DND-41 (cell line): ENCODE measurements at regions not wholly inside any gene's neighbourhood (a gene's known extent, or its start where the extent isn't known, plus 50 kb on each side); places are given as distances from the start of the nearest gene placed in this dataset.

Experiments
- ATAC-seq: fragments of 200-7000 bp; cut with Tn5 transposase; 3 replicates; pipeline ENCODE4 v1.9.1; 2021; ENCODE audit warnings: low read depth; ENCODE audit not compliant: insufficient read depth
- DNase-seq: peaks from one replicate; pipeline ENCODE4 v3.0.0-alpha.2; 2020
- H2AFZ ChIP-seq: 2 replicates; pipeline ENCODE4 v1.6.0; 2012; ENCODE audit warnings: low read depth, low read length
- H3K27ac ChIP-seq: 2 replicates; pipeline ENCODE4 v1.5.1; 2012; ENCODE audit warnings: low read length, inconsistent platforms
- H3K27me3 ChIP-seq: fragments of 200-600 bp; sonication (generic); 2 replicates; pipeline ENCODE4 v1.6.0; 2012; ENCODE audit warnings: low read length, mild to moderate bottlenecking, inconsistent platforms; ENCODE audit not compliant: insufficient read depth, poor library complexity
- H3K36me3 ChIP-seq: 2 replicates; pipeline ENCODE4 v1.5.1; 2012; ENCODE audit warnings: low read length, inconsistent platforms; ENCODE audit not compliant: insufficient read depth
- H3K4me1 ChIP-seq: 2 replicates; pipeline ENCODE4 v1.5.1; 2012; ENCODE audit warnings: mild to moderate bottlenecking, low read length; ENCODE audit not compliant: insufficient read depth
- H3K4me2 ChIP-seq: 2 replicates; pipeline ENCODE4 v1.6.0; 2012; ENCODE audit warnings: mild to moderate bottlenecking, moderate library complexity, low read length, inconsistent platforms; ENCODE audit not compliant: insufficient read depth
- H3K4me3 ChIP-seq, 2 experiments: fragments of 200-600 bp in 1 of 2; shearing (Covaris generic) in 1 of 2; 2 replicates each; pipeline ENCODE4 v1.5.1; 2012 to 2016; ENCODE audit warnings: inconsistent platforms in 2 of 2, low read length in 2 of 2, mild to moderate bottlenecking in 2 of 2, low read depth in 1 of 2, moderate library complexity in 1 of 2
- H3K79me2 ChIP-seq: 2 replicates; pipeline ENCODE4 v1.6.0; 2012; ENCODE audit warnings: low read length, inconsistent platforms; ENCODE audit not compliant: insufficient read depth
- H3K9ac ChIP-seq: 2 replicates; pipeline ENCODE4 v1.6.0; 2012; ENCODE audit warnings: low read depth, mild to moderate bottlenecking, inconsistent platforms, low read length, moderate library complexity
- H3K9me3 ChIP-seq: 2 replicates; pipeline ENCODE4 v1.5.1; 2012; ENCODE audit warnings: low read length, moderate library complexity, mild to moderate bottlenecking, inconsistent platforms; ENCODE audit not compliant: insufficient read depth, severe bottlenecking
- H4K20me1 ChIP-seq: 2 replicates; pipeline ENCODE4 v1.6.0; 2012; ENCODE audit warnings: low read length; ENCODE audit not compliant: insufficient read depth
- EZH2 ChIP-seq: IDR thresholded peaks from 3 replicates; pipeline ENCODE4 v1.6.1; 2012; ENCODE audit warnings: borderline replicate concordance, low read depth, mild to moderate bottlenecking, moderate library complexity, low read length, inconsistent platforms; ENCODE audit not compliant: severe bottlenecking
- TF ChIP-seq, protein P1 (sequence below): IDR thresholded peaks from 2 replicates; pipeline ENCODE4 v1.5.1; 2012; ENCODE audit warnings: borderline replicate concordance, low read length, moderate library complexity, mild to moderate bottlenecking; ENCODE audit not compliant: poor library complexity, severe bottlenecking; ENCODE audit errors: extremely low read depth

DNA sequence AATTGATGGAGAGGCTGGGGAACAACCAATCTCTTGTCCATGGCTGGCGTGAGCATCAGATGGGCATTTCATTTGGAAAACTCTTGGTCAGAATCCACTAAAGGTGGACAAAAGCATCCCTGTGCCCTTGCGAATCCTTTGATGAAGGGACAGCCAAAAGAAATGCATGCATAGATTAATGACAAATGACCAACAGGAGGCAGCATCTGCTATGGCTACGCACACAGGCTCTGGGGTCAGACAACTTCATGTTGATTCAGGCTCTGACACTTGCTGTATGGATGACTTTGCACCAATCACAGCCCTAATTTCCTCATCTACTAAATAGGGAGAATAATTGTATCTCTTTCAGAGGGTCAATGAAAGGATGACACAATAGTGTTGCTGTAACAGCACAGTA lies 117.5 kb downstream of the ASCL4 start:
- Histone ChIP-seq H3K79me2 (no peaks in the 10 kb centered on the region), H3K27ac (no peak overlapping the region), H3K27me3 (peaks cover 8% of the 10 kb centered on the region), H3K36me3 (no peaks in the 10 kb centered on the region), H3K4me2 (no peak overlapping the region), H3K4me1 (no peaks in the 10 kb centered on the region), H3K9me3 (no peaks in the 10 kb centered on the region), H3K9ac (no peak overlapping the region), H4K20me1 (no peaks in the 10 kb centered on the region), H3K4me3 (no peak overlapping the region), H2AFZ (no peak overlapping the region)
- no peak for DNase-seq
- no peak for ATAC-seq
- no peak for TF ChIP-seq EZH2
- TF ChIP-seq, protein P1, sequence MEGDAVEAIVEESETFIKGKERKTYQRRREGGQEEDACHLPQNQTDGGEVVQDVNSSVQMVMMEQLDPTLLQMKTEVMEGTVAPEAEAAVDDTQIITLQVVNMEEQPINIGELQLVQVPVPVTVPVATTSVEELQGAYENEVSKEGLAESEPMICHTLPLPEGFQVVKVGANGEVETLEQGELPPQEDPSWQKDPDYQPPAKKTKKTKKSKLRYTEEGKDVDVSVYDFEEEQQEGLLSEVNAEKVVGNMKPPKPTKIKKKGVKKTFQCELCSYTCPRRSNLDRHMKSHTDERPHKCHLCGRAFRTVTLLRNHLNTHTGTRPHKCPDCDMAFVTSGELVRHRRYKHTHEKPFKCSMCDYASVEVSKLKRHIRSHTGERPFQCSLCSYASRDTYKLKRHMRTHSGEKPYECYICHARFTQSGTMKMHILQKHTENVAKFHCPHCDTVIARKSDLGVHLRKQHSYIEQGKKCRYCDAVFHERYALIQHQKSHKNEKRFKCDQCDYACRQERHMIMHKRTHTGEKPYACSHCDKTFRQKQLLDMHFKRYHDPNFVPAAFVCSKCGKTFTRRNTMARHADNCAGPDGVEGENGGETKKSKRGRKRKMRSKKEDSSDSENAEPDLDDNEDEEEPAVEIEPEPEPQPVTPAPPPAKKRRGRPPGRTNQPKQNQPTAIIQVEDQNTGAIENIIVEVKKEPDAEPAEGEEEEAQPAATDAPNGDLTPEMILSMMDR: peak; percentile 38

DNA sequence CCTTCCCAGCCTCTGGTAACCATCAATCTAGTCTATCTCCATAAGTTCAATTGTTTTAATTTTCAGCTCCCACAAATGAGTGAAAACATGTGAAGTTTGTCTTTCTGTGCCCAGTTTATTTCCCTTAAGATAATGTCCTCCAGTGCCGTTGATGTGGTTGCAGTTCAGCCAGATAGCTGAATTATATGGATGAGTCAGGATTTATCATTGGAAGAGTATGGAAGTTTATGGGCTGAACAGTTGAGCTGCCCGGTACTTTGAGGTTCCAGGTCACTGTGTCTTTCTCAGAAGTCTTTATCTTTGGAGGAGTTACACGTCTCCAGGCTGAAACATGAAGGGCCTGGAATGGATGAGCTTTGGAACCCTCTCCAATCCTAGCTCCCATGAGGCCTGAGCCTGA lies 120.1 kb downstream of the ASCL4 start:
- Histone ChIP-seq H3K79me2 (no peaks in the 10 kb centered on the region), H3K9me3 (no peaks in the 10 kb centered on the region), H3K27ac (no peak overlapping the region), H3K4me3 (no peak overlapping the region), H3K4me2 (no peak overlapping the region), H3K9ac (no peak overlapping the region), H2AFZ (no peak overlapping the region), H3K36me3 (no peaks in the 10 kb centered on the region), H3K27me3 (peaks cover 15% of the 10 kb centered on the region), H3K4me1 (no peaks in the 10 kb centered on the region), H4K20me1 (no peaks in the 10 kb centered on the region)
- DNase-seq (no peak), ATAC-seq (no peak)
- TF ChIP-seq, protein P1: no peak
- TF ChIP-seq EZH2: no peak

DNA sequence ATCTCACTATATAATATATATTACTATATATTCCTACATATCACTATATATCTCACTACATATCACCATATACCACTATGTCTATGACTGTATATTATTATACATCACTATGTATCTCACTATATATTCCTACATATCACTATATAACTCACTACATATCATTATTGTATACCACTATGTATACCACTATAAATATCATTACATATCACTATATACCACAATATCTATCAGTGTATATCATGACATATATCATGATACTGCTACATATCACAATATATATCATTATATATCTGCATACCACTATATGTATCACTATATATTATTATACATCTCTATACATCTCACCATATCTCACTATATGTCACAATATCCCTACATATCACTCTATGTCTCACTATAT lies 121.5 kb downstream of the ASCL4 start:
- no peak overlapping the region for H3K27ac ChIP-seq
- no peak overlapping the region for H2AFZ ChIP-seq
- no peak for ATAC-seq
- H3K4me3 ChIP-seq: no peak overlapping the region
- no peak overlapping the region for H3K9ac ChIP-seq
- no peaks in the 10 kb centered on the region for H4K20me1 ChIP-seq
- DNase-seq: no peak
- peaks cover 19% of the 10 kb centered on the region for H3K27me3 ChIP-seq
- H3K4me2 ChIP-seq: no peak overlapping the region
- H3K36me3 ChIP-seq: no peaks in the 10 kb centered on the region
- no peaks in the 10 kb centered on the region for H3K79me2 ChIP-seq
- H3K4me1 ChIP-seq: no peaks in the 10 kb centered on the region
- no peak for TF ChIP-seq EZH2
- TF ChIP-seq, protein P1: no peak
- no peaks in the 10 kb centered on the region for H3K9me3 ChIP-seq

DNA sequence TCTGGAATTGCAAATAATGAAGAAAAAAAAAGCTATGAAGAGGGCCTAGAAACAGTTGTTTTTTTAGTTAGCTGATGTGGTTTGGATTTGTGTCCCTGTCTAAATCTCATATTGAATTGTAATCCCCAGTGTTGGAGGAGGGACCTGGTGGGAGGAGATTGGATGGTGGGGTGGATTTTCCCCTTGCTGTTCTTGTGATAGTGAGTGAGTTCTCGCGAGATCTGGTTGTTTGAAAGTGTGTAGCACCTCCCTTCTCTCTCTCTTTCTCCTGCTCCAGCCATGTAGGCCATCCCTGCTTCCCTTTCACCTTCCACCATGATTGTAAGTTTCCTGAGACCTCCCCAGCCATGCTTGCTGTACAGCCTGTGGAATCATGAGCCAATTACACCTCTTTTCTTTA lies 126.1 kb downstream of the ASCL4 start:
- no peak overlapping the region for H3K4me3 ChIP-seq
- H3K4me2 ChIP-seq: no peak overlapping the region
- no peaks in the 10 kb centered on the region for H3K36me3 ChIP-seq
- no peaks in the 10 kb centered on the region for H3K9me3 ChIP-seq
- no peak for ATAC-seq
- peaks cover 12% of the 10 kb centered on the region for H3K27me3 ChIP-seq
- DNase-seq: no peak
- no peak for TF ChIP-seq EZH2
- TF ChIP-seq, protein P1: no peak
- H3K79me2 ChIP-seq: no peaks in the 10 kb centered on the region
- no peaks in the 10 kb centered on the region for H3K4me1 ChIP-seq
- no peaks in the 10 kb centered on the region for H4K20me1 ChIP-seq
- no peak overlapping the region for H2AFZ ChIP-seq
- H3K27ac ChIP-seq: no peak overlapping the region
- no peak overlapping the region for H3K9ac ChIP-seq
